Right lobe of liver (tissue), 6 donors: ENCODE measurements at regions not wholly inside any gene's neighbourhood (a gene's known extent, or its start where the extent isn't known, plus 50 kb on each side); places are given as distances from the start of the nearest gene placed in this dataset.

Source experiments
- ATAC-seq, 4 donors: fragments of 200-7000 bp; cut with Tn5 transposase; one replicate each; pipeline ENCODE4 v1.9.1; 2020; ENCODE audit warnings: mild to moderate bottlenecking in 4 of 4, moderate library complexity in 4 of 4
- DNase-seq, 3 donors: peaks; one replicate each; pipeline ENCODE4 v3.0.0-alpha.2; 2020
- H3K27ac ChIP-seq, 3 donors: fragments of 200-600 bp; one replicate each; pipeline ENCODE4 v1.8.0; 2022
- H3K27me3 ChIP-seq, 2 donors: fragments of 200-600 bp; one replicate each; pipeline ENCODE4 v1.8.0; 2022
- H3K36me3 ChIP-seq, 4 donors: fragments of 200-600 bp; sonication (generic) in 1 of 4; one replicate each; pipeline versions ENCODE4 v1.5.1 to v1.8.0; 2017 to 2022; ENCODE audit warnings: control low read depth in 1 of 4
- H3K4me1 ChIP-seq, 4 donors: fragments of 200-600 bp; sonication (generic) in 1 of 4; one replicate each; pipeline versions ENCODE4 v1.5.1 to v1.8.0; 2017 to 2022; ENCODE audit warnings: control low read depth in 1 of 4
- H3K4me3 ChIP-seq, 3 donors: fragments of 200-600 bp; one replicate each; pipeline ENCODE4 v1.8.0; 2022
- H3K9me3 ChIP-seq, 4 donors: fragments of 200-600 bp; sonication (generic) in 1 of 4; one replicate each; pipeline versions ENCODE4 v1.5.1 to v1.8.0; 2017 to 2022; ENCODE audit warnings: control low read depth in 1 of 4
- CTCF ChIP-seq, 4 donors: fragments of 200-600 bp in 3 of 4; fragments of 450-650 bp in 1 of 4; IDR thresholded peaks; one replicate each; pipeline versions ENCODE4 v1.5.1 to v1.8.0; 2016 to 2022; ENCODE audit warnings: antibody characterized with exemption in 4 of 4, mild to moderate bottlenecking in 2 of 4
- POLR2A ChIP-seq: fragments of 450-650 bp; IDR thresholded peaks from one replicate; pipeline ENCODE4 v1.6.1; 2017; ENCODE audit warnings: antibody characterized with exemption, mild to moderate bottlenecking
- WGBS: methylation state at CpG from one replicate; pipeline ENCODE4 v1.1.6; 2018; ENCODE audit warnings: low coverage, low lambda C conversion rate; ENCODE audit not compliant: insufficient coverage; ENCODE audit errors: missing lambda C conversion rate; 5-methylcytosine and 5-hydroxymethylcytosine counted together
- intact Hi-C, 2 donors: fragments of 100-400 bp; cut with DNase I; formaldehyde crosslinking; loops; one replicate each; pipeline versions ENCODE4 v1.11.2 to v1.14.1; 2022
- donor health status: DM: no; HTN: yes; CAD: no.
- donor health status: DM: no; HTN: no; CAD: no.
- donor health status: DM: no; HTN: no; CAD: no.
- donor health status: DM: no; HTN: yes; CAD: no.
- donor health status: DM: no; HTN: yes; CAD: no.

- ATAC-seq (no peak), DNase-seq (no peak)
- Histone ChIP-seq H3K4me1 (no peaks in the 10 kb centered on the region), H3K36me3 (no peaks in the 10 kb centered on the region), H3K27ac (no peak overlapping the region), H3K4me3 (no peak overlapping the region), H3K9me3 (no peaks in the 10 kb centered on the region), H3K27me3 (no peaks in the 10 kb centered on the region)
- WGBS = 33% methylated on average over 5 of the region's 5 CpGs
- intact Hi-C loops = no loop called here
- TF ChIP-seq CTCF (IDR thresholded peaks at IDR 0.05) (no peak), POLR2A (no peak)
Measured at GRCh38 chr6:117075218-117075617, 190.1 kb upstream of the VGLL2 start.

- Histone ChIP-seq H3K4me3 (no peak overlapping the region), H3K36me3 (no peaks in the 10 kb centered on the region), H3K4me1 (no peaks in the 10 kb centered on the region), H3K27ac (no peak overlapping the region), H3K9me3 (no peaks in the 10 kb centered on the region), H3K27me3 (no peaks in the 10 kb centered on the region)
- intact Hi-C loops = no loop called here
- ATAC-seq (no peak), DNase-seq (no peak)
- TF ChIP-seq CTCF (IDR thresholded peaks at IDR 0.05) (no peak), POLR2A (no peak)
- WGBS = 4% methylated on average over 3 of the region's 3 CpGs
Measured at GRCh38 chr6:117076076-117076475, 189.3 kb upstream of the VGLL2 start.

- no peaks in the 10 kb centered on the region for H3K9me3 ChIP-seq
- H3K4me1 ChIP-seq = no peaks in the 10 kb centered on the region
- DNase-seq (no peak), ATAC-seq (no peak)
- no peak overlapping the region for H3K4me3 ChIP-seq
- intact Hi-C loops = no loop called here
- no peak overlapping the region for H3K27ac ChIP-seq
- no peak for TF ChIP-seq POLR2A
- TF ChIP-seq CTCF (IDR thresholded peaks at IDR 0.05) = no peak
- no peaks in the 10 kb centered on the region for H3K36me3 ChIP-seq
- H3K27me3 ChIP-seq = no peaks in the 10 kb centered on the region
- WGBS = 68% methylated on average over 4 of the region's 4 CpGs
Measured at GRCh38 chr6:117077300-117077699, 188.1 kb upstream of the VGLL2 start.

- intact Hi-C loops = no loop called here
- ATAC-seq (no peak), DNase-seq (no peak)
- Histone ChIP-seq H3K9me3 (no peaks in the 10 kb centered on the region), H3K27ac (no peak overlapping the region), H3K4me1 (no peaks in the 10 kb centered on the region), H3K4me3 (no peak overlapping the region), H3K36me3 (no peaks in the 10 kb centered on the region), H3K27me3 (no peaks in the 10 kb centered on the region)
- WGBS = 14% methylated on average over 2 of the region's 2 CpGs
- TF ChIP-seq CTCF (IDR thresholded peaks at IDR 0.05) (no peak), POLR2A (no peak)
Measured at GRCh38 chr6:117078624-117079023, 186.7 kb upstream of the VGLL2 start.

DNA sequence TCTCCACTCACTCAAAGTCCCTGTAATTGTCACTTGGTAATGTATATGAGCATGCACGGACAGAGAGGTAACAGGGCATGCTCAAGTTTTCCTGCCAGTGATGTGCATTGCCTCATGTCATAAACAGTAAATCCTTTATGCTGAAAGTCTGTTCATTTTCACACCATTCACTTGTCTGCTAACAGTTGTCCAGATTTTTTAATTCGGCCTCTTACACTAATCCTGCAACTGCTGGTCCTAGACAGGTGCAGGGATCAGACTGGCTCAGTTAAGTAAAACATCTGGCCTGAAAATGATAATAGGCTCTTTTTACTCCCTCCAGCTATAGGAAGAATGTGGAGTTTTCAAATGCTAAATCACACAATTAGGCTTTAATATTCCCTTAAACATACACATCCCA is 185.4 kb upstream of the VGLL2 start:
- Histone ChIP-seq H3K4me1 (no peaks in the 10 kb centered on the region), H3K4me3 (no peak overlapping the region), H3K9me3 (no peaks in the 10 kb centered on the region), H3K36me3 (no peaks in the 10 kb centered on the region), H3K27ac (no peak overlapping the region), H3K27me3 (no peaks in the 10 kb centered on the region)
- DNase-seq = no peak
- intact Hi-C loops = no loop called here
- 42% methylated on average over 2 of the region's 2 CpGs for WGBS
- no peak for TF ChIP-seq POLR2A
- no peak for TF ChIP-seq CTCF (IDR thresholded peaks at IDR 0.05)
- no peak for ATAC-seq
